Choroid plexus epithelial cell (primary cell): ENCODE measurements at regions not wholly inside any gene's neighbourhood (a gene's known extent, or its start where the extent isn't known, plus 50 kb on each side); places are given as distances from the start of the nearest gene placed in this dataset.

Experiments used
- DNase-seq: peaks from one replicate; pipeline ENCODE4 v3.0.0-alpha.2; 2010; ENCODE audit warnings: low read depth
- H3K4me3 ChIP-seq: 2 replicates; pipeline ENCODE4 v1.5.1; 2011; ENCODE audit warnings: low read depth, mild to moderate bottlenecking, control low read depth, low read length, moderate library complexity
- TF ChIP-seq, protein P1 (sequence below): conservative IDR thresholded peaks from 2 replicates; pipeline ENCODE4 v1.5.1; 2011; ENCODE audit warnings: low read depth, mild to moderate bottlenecking, control low read depth, inconsistent platforms, low read length, moderate library complexity

DNA sequence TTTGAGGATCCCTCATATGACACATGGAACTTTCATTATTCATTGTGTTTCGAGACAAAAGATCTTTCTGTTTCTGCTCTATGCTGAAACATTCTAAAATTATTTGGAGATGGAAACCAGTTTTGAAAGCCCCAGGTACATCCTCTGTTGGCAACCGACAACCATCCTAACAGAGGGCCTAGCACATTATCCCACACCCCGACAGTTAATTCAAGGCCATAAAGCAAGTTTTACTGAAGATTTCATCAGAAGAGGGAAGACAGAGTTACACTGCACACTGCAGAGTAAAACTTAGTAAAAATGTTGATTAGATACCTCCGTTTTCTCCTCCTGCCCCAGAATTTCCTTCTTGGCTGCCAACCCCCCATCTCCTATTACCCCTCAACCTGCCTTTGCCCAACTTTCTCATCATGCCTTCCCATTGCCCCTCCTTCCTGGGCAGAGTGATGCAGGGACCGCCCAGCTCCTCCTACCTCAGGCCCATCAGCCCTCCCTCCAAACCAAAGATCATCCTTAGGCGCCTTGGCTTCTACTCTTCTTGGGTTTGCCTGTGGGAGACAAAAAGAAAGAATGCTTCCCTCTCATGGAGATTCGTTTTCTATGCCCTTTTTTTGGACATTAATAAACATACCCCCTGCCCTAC lies 52.9 kb upstream of the CITED4 start:
- DNase-seq = no peak
- TF ChIP-seq, protein P1, sequence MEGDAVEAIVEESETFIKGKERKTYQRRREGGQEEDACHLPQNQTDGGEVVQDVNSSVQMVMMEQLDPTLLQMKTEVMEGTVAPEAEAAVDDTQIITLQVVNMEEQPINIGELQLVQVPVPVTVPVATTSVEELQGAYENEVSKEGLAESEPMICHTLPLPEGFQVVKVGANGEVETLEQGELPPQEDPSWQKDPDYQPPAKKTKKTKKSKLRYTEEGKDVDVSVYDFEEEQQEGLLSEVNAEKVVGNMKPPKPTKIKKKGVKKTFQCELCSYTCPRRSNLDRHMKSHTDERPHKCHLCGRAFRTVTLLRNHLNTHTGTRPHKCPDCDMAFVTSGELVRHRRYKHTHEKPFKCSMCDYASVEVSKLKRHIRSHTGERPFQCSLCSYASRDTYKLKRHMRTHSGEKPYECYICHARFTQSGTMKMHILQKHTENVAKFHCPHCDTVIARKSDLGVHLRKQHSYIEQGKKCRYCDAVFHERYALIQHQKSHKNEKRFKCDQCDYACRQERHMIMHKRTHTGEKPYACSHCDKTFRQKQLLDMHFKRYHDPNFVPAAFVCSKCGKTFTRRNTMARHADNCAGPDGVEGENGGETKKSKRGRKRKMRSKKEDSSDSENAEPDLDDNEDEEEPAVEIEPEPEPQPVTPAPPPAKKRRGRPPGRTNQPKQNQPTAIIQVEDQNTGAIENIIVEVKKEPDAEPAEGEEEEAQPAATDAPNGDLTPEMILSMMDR = no peak
- no peak overlapping the region for H3K4me3 ChIP-seq

DNA sequence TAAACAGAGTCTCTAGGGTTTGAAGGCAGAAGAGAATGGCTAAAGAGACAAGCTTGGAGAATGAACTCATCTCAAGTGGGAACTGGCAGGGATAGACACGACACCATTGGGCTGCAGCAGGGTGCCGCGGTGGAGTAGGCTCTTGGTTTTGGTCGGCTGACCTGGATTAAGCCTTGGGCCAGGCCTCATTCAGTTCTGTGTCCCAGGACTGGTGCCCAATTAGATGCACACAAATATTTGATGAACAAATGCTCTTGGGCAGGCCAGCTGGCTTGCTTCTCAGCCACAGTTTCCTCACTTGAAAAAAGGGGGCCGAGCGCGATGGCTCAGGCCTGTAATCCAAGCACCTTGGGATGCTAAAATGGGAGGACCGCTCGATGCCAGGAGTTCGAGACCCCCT lies 53.4 kb upstream of the CITED4 start:
- TF ChIP-seq, protein P1 = no peak
- no peak for DNase-seq

GRCh38 chr1:40917995-40918711 lies 56.0 kb upstream of the CITED4 start:
- DNase-seq = peak; percentile 14
- TF ChIP-seq, protein P1 = no peak
- H3K4me3 ChIP-seq = no peak overlapping the region

More for the DNA sequence above, 53.4 kb upstream of the CITED4 start:
- no peak overlapping the region for H3K4me3 ChIP-seq

- no peak overlapping the region for H3K4me3 ChIP-seq
- no peak for DNase-seq
- TF ChIP-seq, protein P1 = no peak
Measured at GRCh38 chr1:40919475-40920011, 57.4 kb upstream of the CITED4 start.

DNA sequence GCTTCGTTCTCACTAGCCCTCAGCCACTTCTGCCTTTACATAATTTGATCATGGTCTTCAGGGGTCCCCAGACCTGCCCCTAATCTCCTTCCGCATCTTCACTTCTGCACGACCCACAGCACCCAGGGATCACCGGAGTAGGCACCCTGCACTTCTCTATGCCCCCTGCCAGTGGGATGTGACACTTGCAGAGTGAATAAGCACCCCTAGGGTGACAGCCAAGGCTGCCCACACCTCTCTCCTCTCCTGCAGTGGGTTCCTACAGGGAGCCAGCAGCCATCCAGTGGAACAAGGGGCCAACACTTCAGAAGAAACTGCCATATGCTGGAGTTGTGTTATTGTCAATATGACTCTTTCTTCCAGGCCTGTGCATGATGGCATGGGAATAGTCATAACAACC lies 58.0 kb upstream of the CTPS1 start:
- TF ChIP-seq, protein P1 = no peak

DNA sequence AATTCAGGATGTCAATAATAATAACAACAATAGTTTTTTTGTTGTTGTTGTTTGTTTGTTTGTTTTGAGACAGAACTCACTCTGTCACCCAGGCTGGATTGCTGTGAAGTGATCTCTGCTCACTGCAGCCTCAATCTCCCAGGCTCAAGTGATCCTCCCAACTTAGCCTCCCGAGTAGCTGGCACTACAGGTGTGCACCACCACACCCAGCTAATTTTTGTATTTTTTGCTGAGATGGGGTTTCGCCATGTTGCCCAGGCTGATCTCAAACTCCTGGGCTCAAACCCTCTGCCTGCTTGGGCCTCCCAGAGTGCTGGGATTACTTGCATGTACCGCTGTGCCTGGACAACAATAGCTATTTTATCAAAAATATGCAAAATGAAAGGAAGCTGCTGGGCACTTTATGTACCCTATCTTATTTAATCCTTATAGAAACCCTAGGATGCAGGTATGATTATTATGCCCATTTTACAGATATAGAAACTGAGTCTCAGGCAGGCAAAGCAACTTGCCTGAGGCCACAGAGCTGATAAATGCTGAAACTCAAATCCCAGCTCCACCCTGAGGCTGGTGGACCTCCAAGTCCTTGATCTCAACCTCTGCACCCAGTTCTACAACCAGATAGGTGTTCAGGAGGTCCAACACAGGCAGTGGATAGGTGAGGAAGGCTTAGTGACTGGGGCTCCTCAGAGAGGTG lies 57.4 kb upstream of the CTPS1 start:
- TF ChIP-seq, protein P1 = no peak
- no peak for DNase-seq
- H3K4me3 ChIP-seq = no peak overlapping the region

More for the DNA sequence above, 58.0 kb upstream of the CTPS1 start:
- H3K4me3 ChIP-seq = no peak overlapping the region
- DNase-seq = no peak
